Transverse colon (tissue), 4 donors: ENCODE measurements at regions not wholly inside any gene's neighbourhood (a gene's known extent, or its start where the extent isn't known, plus 50 kb on each side); places are given as distances from the start of the nearest gene placed in this dataset.

Experiments used
- DNase-seq: peaks from one replicate; pipeline ENCODE4 v3.0.0-alpha.2; 2019
- H3K27ac ChIP-seq, 4 donors: fragments of 200-600 bp; sonication (generic); 2 replicates each; pipeline ENCODE4 v1.5.1; 2016 to 2018; ENCODE audit warnings: inconsistent platforms in 4 of 4
- H3K27me3 ChIP-seq: fragments of 200-600 bp; sonication (generic); 2 replicates; pipeline ENCODE4 v1.5.1; 2017; ENCODE audit warnings: inconsistent platforms
- H3K36me3 ChIP-seq, 4 donors: fragments of 200-600 bp; sonication (generic); 2 replicates each; pipeline ENCODE4 v1.5.1; 2017 to 2019; ENCODE audit warnings: inconsistent platforms in 4 of 4
- H3K4me1 ChIP-seq, 4 donors: fragments of 200-600 bp; sonication (generic); 2 replicates each; pipeline ENCODE4 v1.5.1; 2017 to 2020; ENCODE audit warnings: inconsistent platforms in 4 of 4
- H3K4me3 ChIP-seq, 4 donors: fragments of 200-600 bp; sonication (generic); 1 replicate in 1 of 4; 2 replicates in 3 of 4; pipeline versions ENCODE4 v1.5.1 to v1.6.1; 2017 to 2019; ENCODE audit warnings: inconsistent platforms in 4 of 4
- H3K9me3 ChIP-seq, 2 donors: fragments of 200-600 bp; sonication (generic); 2 replicates each; pipeline ENCODE4 v1.5.1; 2017 to 2019; ENCODE audit warnings: inconsistent platforms in 2 of 2
- CTCF ChIP-seq, 5 experiments: fragments of 200-600 bp in 3 of 5; fragments of 450-650 bp in 2 of 5; sonication (generic) in 3 of 5; IDR thresholded peaks; 1 replicate in 2 of 5; 2 replicates in 3 of 5; pipeline ENCODE4 v1.5.1; 2016 to 2017; ENCODE audit warnings: antibody characterized with exemption in 5 of 5, inconsistent platforms in 3 of 5, mild to moderate bottlenecking in 2 of 5, moderate library complexity in 1 of 5
- EP300 ChIP-seq: sonication (generic); formaldehyde crosslinking; IDR thresholded peaks from one replicate; pipeline ENCODE4 v1.6.1; 2017; ENCODE audit warnings: antibody characterized with exemption, low read depth
- POLR2A ChIP-seq: fragments of 450-650 bp; IDR thresholded peaks from one replicate; pipeline ENCODE4 v1.6.1; 2016; ENCODE audit warnings: antibody characterized with exemption, mild to moderate bottlenecking, moderate library complexity
- POLR2AphosphoS5 ChIP-seq, 3 donors: sonication (generic); formaldehyde crosslinking; IDR thresholded peaks; one replicate each; pipeline ENCODE4 v1.6.1; 2016; ENCODE audit warnings: antibody characterized with exemption in 3 of 3
- WGBS, 2 donors: methylation state at CpG; one replicate each; pipeline ENCODE4 v1.1.5; 2018; ENCODE audit warnings: low coverage in 1 of 2; 5-methylcytosine and 5-hydroxymethylcytosine counted together
- in situ Hi-C, 4 donors: fragments of 200-750 bp; cut with MboI; loops; one replicate each; pipeline versions ENCODE4 v1.15.0 to v1.15.1; 2017; ENCODE audit warnings: low sequenced_read_pairs in 3 of 4, low pct_ligation_motif_present in 1 of 4, low pct_unique_long_range_greater_than_20kb in 1 of 4
- intact Hi-C: fragments of 100-400 bp; cut with DNase I; formaldehyde crosslinking; loops from one replicate; pipeline ENCODE4 v1.15.1; 2023; ENCODE audit warnings: low total_unique reads

GRCh38 chr18:1392865-1393734 is 488.4 kb downstream of the ADCYAP1 start:
- 67 to 68% methylated on average over 4 to 7 of the region's 7 CpGs for WGBS, 2 donors
- H3K27me3 ChIP-seq = no peaks in the 10 kb centered on the region
- H3K9me3 ChIP-seq = peaks cover 0 to 6% of the 10 kb centered on the region in 2 donors
- no peak overlapping the region for H3K4me3 ChIP-seq
- H3K27ac ChIP-seq = no peak overlapping the region
- in situ Hi-C loops = loop anchor here in 1 of 4 donors (25.0 kb wide), 1 partner anchor 94 kb away; no protein-coding TSS in a partner anchor
- DNase-seq = no peak
- H3K36me3 ChIP-seq = no peaks in the 10 kb centered on the region
- TF ChIP-seq CTCF (IDR thresholded peaks at IDR 0.05) (no peak), POLR2A (no peak), POLR2AphosphoS5 (IDR thresholded peaks at IDR 0.05) (no peak), EP300 (no peak)
- intact Hi-C loops = loop anchor here (10.0 kb wide), 1 partner anchor 782 kb away; no protein-coding TSS in a partner anchor
- H3K4me1 ChIP-seq = no peaks in the 10 kb centered on the region

DNA sequence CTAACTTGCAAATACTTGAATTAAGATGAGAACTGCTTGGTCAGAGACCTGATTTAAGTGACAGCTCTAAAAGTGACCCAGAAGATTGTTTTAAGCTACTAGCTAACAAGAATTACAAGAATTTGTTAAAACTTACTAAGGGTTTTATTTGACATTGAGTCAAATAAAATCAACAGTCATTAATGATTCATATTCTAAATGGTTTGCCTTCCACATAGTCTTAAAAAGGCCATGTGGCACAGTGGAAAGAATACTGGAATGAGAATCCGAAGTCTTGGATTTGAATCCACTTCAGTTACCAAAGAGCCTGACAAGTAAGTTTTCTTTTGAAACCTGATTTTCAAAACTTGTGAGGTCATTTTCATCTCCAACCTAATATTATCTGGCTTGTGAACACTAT is 489.3 kb downstream of the ADCYAP1 start:
- no peak for DNase-seq
- Histone ChIP-seq H3K27ac (no peak overlapping the region), H3K9me3 (peaks cover 0 to under 1% of the 10 kb centered on the region in 2 donors), H3K27me3 (no peaks in the 10 kb centered on the region), H3K4me1 (no peaks in the 10 kb centered on the region), H3K4me3 (no peak overlapping the region), H3K36me3 (no peaks in the 10 kb centered on the region)
- intact Hi-C loops = loop anchor here (10.0 kb wide), 1 partner anchor 781 kb away; no protein-coding TSS in a partner anchor
- in situ Hi-C loops = loop anchor here in 1 of 4 donors (25.0 kb wide), 1 partner anchor 93 kb away; no protein-coding TSS in a partner anchor
- TF ChIP-seq POLR2A = no peak
- TF ChIP-seq POLR2AphosphoS5 (IDR thresholded peaks at IDR 0.05) = no peak
- TF ChIP-seq EP300 = no peak
- no peak for TF ChIP-seq CTCF (IDR thresholded peaks at IDR 0.05)
- WGBS, 2 donors = 84 to 91% methylated on average over 1 of the region's 1 CpG

DNA sequence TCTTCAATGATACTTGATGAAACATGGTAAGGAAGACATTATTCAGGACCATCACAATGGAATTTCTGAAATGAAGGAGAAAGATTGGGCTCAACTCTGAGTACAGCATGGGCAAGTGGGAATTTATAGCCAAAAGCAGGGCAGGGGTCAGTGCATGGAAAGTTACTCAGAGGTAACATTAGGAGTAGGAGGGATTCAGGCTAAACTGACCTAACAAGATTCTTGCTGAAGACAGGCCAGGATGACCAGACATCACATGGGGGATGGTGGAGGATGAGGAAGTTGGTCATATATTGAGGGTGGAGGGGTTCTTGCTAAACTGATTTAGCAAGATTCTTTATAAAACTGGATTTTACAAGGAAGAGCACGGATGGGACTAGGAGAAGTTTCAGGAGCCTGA is 489.8 kb downstream of the ADCYAP1 start:
- Histone ChIP-seq H3K4me1 (no peaks in the 10 kb centered on the region), H3K27me3 (no peaks in the 10 kb centered on the region), H3K27ac (no peak overlapping the region), H3K4me3 (no peak overlapping the region), H3K9me3 (no peaks in the 10 kb centered on the region), H3K36me3 (no peaks in the 10 kb centered on the region)
- in situ Hi-C loops (loop anchor here in 1 of 4 donors (25.0 kb wide), 1 partner anchor 93 kb away; no protein-coding TSS in a partner anchor), intact Hi-C loops (loop anchor here (10.0 kb wide), 1 partner anchor 780 kb away; no protein-coding TSS in a partner anchor)
- WGBS, 2 donors = 67 to 76% methylated on average over 1 of the region's 1 CpG
- DNase-seq = no peak
- TF ChIP-seq POLR2A (no peak), EP300 (no peak), POLR2AphosphoS5 (IDR thresholded peaks at IDR 0.05) (no peak)

- no peak for DNase-seq
- H3K4me1 ChIP-seq = no peaks in the 10 kb centered on the region
- no peaks in the 10 kb centered on the region for H3K36me3 ChIP-seq
- no peaks in the 10 kb centered on the region for H3K27me3 ChIP-seq
- in situ Hi-C loops (loop anchor here in 1 of 4 donors (25.0 kb wide), 1 partner anchor 92 kb away; no protein-coding TSS in a partner anchor), intact Hi-C loops (loop anchor here (10.0 kb wide), 1 partner anchor 780 kb away; no protein-coding TSS in a partner anchor)
- H3K9me3 ChIP-seq = no peaks in the 10 kb centered on the region
- 73 to 83% methylated on average over 3 to 5 of the region's 5 CpGs for WGBS, 2 donors
- no peak overlapping the region for H3K27ac ChIP-seq
- TF ChIP-seq EP300 = no peak
- TF ChIP-seq POLR2A = no peak
- TF ChIP-seq CTCF (IDR thresholded peaks at IDR 0.05) = no peak
- no peak for TF ChIP-seq POLR2AphosphoS5 (IDR thresholded peaks at IDR 0.05)
- H3K4me3 ChIP-seq = no peak overlapping the region
Measured at GRCh38 chr18:1394966-1395365, 490.3 kb downstream of the ADCYAP1 start.
